ENCODE measurements at regions not wholly inside any gene's neighbourhood (a gene's known extent, or its start where the extent isn't known, plus 50 kb on each side); places are given as distances from the start of the nearest gene placed in this dataset.

DNA sequence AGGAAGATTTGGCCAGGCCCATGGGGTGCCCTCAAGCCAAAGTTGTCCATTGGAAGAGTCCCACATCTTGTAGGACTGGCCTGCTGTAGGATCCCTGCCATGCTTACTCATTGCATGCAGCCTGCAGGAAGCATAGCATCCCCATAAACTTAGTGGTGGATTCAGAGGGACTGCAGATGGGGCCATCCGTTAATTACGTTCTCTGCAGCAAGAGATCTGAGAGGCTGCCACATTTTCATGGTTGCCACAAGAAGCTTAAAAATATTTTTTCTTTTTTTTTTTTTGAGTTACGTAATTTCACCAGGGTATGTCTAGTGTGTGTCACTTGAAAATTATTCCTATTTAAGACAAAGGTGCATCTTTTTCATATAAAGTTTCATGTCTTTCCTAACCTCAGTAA, 329.7 kb upstream of the USP24 start:
- H3K4me3 Mint-ChIP-seq = no peak overlapping the region

DNA sequence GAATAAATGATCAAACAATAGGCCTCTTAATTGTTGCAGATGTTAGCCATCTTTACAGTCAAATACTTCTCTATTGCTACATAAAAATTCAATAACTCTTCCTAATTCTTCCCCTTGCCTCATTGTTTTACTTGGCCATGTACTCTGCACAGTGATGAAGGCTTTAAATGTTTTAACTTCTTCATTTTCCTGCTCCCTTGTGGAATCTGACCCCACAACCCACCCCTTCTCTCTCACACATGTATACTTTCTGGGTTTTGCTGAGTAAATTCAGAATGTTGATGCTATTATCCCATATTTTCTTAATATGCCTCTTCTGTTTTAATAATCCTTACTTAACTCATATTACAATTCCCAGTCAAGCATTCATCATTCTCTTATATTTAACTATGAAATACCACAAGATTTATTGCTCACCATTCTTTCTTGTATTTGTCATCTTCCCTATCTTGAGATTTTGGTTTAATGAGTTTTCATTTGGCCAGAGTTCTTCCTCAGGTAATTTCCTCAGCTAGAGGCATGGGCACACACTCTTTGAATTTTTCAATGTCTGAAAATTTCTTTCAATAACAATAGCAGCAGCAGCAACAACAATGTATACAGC, 327.8 kb upstream of the USP24 start:
- Mint-ChIP-seq H3K9me3 (no peaks in the 10 kb centered on the region), H3K4me3 (no peak overlapping the region), H3K27ac (no peak overlapping the region), H3K4me1 (no peaks in the 10 kb centered on the region), H3K27me3 (peaks cover 12% of the 10 kb centered on the region)
- DNase-seq (no peak), ATAC-seq (no peak)

More for the DNA sequence above, 329.7 kb upstream of the USP24 start:
- Mint-ChIP-seq H3K4me1 (no peaks in the 10 kb centered on the region), H3K27me3 (peaks cover 12% of the 10 kb centered on the region), H3K27ac (no peak overlapping the region), H3K9me3 (no peaks in the 10 kb centered on the region)
- ATAC-seq = no peak
- DNase-seq = no peak

DNA sequence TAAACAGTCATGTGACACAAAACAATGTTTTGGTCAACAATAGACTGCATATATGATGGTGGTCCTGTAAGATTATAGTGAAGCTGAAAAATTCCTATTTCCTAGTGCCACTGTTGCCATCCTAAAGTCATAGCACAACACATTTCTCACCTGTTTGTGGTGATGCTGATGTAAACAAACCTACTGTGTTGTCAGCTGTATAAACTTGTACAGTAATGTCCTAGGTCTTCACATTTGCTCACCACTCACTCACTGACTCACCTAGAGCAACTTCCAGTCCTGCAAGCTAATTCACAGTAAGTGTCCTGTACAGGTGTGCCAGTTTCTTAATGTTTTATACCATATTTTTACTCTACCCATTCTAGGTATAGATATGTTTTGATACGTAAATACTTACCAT, 326.1 kb upstream of the USP24 start:
- peaks cover 4% of the 10 kb centered on the region for H3K27me3 Mint-ChIP-seq
- H3K9me3 Mint-ChIP-seq = no peaks in the 10 kb centered on the region
- ATAC-seq = no peak
- H3K27ac Mint-ChIP-seq = no peak overlapping the region
- no peaks in the 10 kb centered on the region for H3K4me1 Mint-ChIP-seq
- DNase-seq = no peak
- H3K4me3 Mint-ChIP-seq = no peak overlapping the region

DNA sequence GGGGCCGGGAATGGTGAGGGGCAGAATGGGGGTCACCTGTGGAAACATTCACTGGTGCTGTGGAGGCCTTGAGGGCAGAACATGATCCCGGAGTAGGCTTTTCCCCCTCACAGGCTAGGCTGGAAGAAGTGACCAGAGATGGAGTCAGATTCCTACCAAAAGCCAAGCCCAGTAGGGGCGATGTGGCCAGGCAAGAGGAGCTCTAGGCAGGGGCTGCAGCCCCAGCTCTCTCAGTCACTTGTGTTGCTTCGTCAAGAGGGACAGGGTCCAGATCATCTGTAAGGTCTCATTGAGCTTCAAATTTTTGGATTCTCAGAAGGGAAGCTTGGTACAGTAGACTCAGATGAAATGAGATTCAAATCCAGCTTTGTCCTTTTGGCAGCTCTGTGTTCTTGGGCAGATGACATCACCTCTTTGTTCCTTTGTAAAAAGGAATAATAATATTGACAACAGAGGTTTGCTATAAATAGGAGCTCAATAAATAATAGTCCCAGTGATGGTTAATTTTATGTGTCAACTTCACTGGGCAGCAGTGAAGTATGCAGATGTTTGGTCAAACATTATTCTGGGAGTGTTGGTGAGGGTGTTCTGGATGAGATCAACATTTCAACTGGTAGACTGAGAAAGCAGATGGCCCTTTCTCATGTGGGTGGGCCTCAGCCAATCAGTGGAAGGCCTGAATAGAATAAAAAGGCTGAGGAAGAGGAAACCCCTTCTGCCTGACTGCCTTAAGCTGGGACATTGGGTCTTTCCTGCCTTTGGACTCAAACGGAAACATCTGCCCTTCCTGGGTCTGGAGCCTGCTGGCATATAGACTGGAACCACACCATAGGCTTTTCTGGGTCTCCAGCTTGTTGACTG, 324.7 kb upstream of the USP24 start:
- Mint-ChIP-seq H3K27ac (peak overlapping the region in 1 of 2 donors; percentile 5), H3K4me1 (no peaks in the 10 kb centered on the region), H3K27me3 (no peaks in the 10 kb centered on the region), H3K4me3 (no peak overlapping the region), H3K9me3 (no peaks in the 10 kb centered on the region)
- ATAC-seq = no peak
- DNase-seq = no peak

DNA sequence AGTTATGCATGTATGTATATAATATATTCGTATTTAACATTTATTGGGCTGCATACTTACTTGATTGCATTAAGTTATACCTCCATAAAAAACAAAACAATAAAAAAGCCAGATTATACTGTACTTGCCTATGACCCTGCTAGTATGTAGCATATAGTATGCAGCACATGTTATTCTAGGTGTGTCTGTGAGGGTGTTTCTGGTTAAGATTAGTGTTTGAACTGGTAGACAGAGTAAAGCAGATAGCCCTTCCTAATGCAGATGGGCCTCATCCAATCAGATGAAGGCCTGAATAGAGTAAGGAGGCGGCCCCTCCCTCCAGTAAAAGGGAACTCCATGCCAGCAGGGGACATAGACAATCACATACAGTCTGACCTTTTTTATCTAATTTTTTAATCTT, 323.3 kb upstream of the USP24 start:
- H3K4me3 Mint-ChIP-seq = no peak overlapping the region
- H3K27me3 Mint-ChIP-seq = no peaks in the 10 kb centered on the region
- DNase-seq = no peak
- no peak for ATAC-seq
- H3K4me1 Mint-ChIP-seq = no peaks in the 10 kb centered on the region
- H3K27ac Mint-ChIP-seq = no peak overlapping the region
- H3K9me3 Mint-ChIP-seq = no peaks in the 10 kb centered on the region

DNA sequence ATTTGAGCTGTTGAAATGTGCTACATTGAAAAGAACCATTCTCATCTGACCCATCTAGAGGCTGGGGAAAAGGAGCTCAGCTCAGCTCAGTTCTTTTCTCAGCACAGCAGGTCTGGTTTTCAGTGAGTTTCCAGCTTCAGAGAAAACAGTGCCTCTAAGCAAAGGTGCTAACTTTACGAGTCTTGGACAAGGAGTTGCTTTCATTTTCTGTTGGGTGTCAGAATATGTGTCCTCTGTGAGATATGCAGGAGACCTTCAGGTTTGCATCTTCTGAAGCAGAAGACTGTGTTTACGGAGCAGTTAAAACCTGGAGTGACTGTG, 321.3 kb upstream of the USP24 start:
- DNase-seq (no peak), ATAC-seq (no peak)
- Mint-ChIP-seq H3K4me1 (no peaks in the 10 kb centered on the region), H3K27ac (no peak overlapping the region), H3K27me3 (no peaks in the 10 kb centered on the region), H3K4me3 (no peak overlapping the region), H3K9me3 (no peaks in the 10 kb centered on the region)

DNA sequence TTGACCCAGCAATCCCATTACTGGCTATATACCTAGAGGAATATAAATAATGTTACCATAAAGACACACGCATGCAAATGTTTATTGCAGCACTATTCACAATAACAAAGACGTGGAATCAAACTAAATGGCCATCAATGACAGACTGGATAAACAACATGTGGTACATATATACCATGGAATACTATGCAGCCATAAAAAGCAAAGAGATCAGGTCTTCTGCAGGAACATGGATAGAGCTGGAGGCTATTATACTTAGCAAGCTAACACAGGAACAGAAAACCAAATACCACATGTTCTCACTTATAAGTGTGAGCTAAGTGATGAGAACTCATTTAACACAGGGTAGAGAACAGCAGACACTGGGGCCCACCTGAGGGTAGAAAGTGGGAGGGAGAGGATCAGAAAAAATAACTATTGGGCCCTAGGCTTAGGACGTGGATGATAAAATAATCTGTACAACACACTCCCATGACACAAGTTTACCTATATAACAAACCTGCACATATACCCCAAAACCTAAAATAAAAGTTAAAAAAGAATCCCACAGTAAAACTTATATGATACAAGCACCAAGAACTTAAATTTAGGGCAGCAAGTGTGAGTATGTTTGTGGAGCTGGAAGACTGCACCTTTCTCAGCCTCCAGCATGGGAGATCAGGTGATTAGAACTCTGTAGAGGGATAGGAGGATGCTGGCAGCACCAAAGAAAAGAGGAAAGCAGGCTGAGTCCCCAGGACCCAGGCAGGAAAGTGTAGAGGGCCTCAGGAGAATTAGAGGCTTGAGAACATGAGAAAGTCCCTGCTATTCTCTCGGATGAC, 320.8 kb upstream of the USP24 start:
- no peak overlapping the region for H3K27ac Mint-ChIP-seq
- no peaks in the 10 kb centered on the region for H3K9me3 Mint-ChIP-seq
- H3K27me3 Mint-ChIP-seq = no peaks in the 10 kb centered on the region
- no peak overlapping the region for H3K4me3 Mint-ChIP-seq
- no peaks in the 10 kb centered on the region for H3K4me1 Mint-ChIP-seq
- ATAC-seq = no peak
- no peak for DNase-seq

DNA sequence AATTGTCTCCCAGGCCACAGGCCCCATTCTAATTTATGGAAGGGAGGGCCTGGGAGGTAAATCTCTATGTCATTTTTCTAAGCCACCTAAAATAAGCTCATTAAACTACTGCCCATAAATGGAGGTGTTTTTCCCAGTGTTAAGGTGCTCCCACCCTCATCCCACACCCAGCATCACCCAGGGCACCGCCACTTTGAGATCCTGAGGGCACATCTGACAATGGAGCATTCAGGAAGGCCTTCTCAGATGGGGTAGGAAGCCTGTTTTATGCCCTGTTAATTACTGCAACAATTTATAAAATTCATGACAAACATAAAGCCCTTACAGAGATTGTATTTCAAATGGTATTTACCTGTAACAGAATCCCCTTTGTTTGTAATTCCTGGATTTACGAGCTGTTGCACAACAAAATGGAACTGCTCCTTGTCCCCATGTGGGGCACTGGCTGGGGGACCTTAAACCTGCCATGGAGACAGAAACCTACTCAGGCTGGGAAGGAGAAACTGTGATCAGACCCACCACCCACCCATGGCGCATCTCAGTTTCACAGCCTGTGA, 319.5 kb upstream of the USP24 start:
- ATAC-seq = no peak

DNA sequence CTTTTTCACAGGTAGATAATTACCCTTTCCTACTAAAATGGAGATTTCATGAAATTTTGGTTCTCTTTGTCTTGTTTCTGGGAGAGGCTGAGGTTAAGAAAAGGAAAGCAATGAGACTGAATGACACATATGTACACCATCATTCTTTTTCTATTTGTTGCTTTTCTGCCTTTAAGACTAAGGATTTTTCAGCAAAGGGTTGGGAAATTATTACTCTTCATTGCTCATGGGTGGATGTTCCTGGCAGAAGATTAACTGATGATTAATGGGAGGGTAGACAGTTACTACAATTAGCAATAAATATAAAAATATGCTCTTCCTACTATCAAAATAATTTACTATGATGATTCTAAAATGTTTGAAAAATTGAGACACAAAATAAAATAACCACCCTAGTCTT, 316.5 kb upstream of the USP24 start:
- Mint-ChIP-seq H3K27me3 (no peaks in the 10 kb centered on the region), H3K27ac (no peak overlapping the region), H3K9me3 (no peaks in the 10 kb centered on the region), H3K4me3 (no peak overlapping the region), H3K4me1 (no peaks in the 10 kb centered on the region)
- no peak for DNase-seq
- ATAC-seq = no peak

More for the DNA sequence above, 319.5 kb upstream of the USP24 start:
- Mint-ChIP-seq H3K9me3 (no peaks in the 10 kb centered on the region), H3K27ac (no peak overlapping the region), H3K4me3 (no peak overlapping the region), H3K4me1 (no peaks in the 10 kb centered on the region), H3K27me3 (no peaks in the 10 kb centered on the region)
- no peak for DNase-seq

DNA sequence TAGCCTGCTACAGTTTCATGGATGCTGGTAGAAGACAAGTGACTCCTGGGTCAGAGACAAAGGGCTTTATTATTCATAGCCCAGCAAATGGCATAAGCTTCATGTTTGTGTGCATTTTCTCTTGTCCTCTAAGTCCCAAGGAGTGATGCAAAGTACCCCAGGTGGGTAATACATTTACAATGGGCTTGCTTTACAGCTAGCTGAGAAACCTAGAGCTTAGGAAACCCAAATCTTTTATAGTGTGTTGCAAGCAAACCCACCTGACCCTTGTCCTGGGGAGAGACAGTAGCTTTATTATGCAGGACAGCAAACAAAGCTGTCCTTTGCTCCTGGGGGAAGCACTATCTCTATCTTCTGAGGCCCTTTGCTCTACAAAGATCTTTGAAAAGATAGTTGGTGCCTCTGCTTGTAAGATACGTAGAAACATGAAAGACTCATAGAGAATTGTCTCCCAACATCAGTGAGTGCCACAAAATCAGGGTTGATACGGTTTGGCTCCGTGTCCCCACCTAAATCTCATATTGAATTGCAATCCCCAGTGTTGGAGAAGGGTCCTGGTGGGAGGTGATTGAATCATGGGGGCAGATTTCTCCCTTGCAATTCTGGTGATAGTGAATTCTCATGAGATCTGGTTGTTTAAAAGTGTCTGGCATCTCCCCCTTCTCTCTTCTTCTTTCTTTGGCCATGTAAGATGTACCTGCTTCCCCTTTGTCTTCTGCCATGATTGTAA, 315.8 kb upstream of the USP24 start:
- no peaks in the 10 kb centered on the region for H3K9me3 Mint-ChIP-seq
- no peak overlapping the region for H3K27ac Mint-ChIP-seq
- H3K27me3 Mint-ChIP-seq = peaks cover 4% of the 10 kb centered on the region
- H3K4me3 Mint-ChIP-seq = no peak overlapping the region
- ATAC-seq = no peak
- DNase-seq = no peak
- H3K4me1 Mint-ChIP-seq = no peaks in the 10 kb centered on the region

DNA sequence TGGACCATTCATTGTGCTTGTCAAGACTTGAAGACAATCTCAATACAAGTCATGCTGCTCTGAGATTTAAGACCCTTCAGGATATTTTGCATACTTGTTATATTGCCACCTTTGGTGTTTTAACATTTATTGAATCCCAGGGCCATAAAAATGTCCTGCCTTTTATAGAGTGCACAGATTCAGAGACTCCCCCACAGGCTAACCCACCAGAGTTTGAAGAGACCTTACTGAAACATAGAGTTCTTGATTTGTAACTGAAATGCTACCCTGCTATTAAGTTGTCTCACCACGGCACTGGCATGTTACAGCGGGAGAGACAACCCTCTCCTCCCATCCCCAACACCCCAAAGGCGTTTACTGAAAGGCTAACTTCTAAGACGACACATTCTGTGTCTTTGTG, 313.9 kb upstream of the USP24 start:
- no peak for ATAC-seq
- H3K9me3 Mint-ChIP-seq = no peaks in the 10 kb centered on the region
- no peaks in the 10 kb centered on the region for H3K4me1 Mint-ChIP-seq
- no peak for DNase-seq
- H3K27me3 Mint-ChIP-seq = peaks cover 8% of the 10 kb centered on the region
- H3K27ac Mint-ChIP-seq = no peak overlapping the region
- H3K4me3 Mint-ChIP-seq = no peak overlapping the region

DNA sequence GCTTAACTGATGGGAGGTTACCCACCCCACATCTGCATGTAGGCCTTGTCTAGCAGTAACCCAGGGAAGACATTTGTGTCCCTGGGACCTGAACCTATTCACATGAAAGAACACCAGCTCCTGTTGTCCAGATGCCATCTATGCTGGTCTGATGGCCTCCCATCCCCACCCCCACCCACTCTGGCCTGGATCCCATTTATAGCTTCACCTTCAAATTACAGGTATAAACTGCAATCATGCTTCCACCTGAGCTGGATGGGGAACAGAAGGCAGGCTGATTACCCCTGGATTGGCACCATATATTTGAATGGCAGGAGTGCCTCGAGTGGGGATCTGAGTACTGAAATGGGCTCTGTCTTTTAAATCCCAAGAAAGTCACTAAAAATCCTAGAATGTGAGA, 312.7 kb upstream of the USP24 start:
- Mint-ChIP-seq H3K4me1 (no peaks in the 10 kb centered on the region), H3K27me3 (peaks cover 8% of the 10 kb centered on the region), H3K9me3 (no peaks in the 10 kb centered on the region), H3K4me3 (no peak overlapping the region), H3K27ac (no peak overlapping the region)
- DNase-seq (no peak), ATAC-seq (no peak)

DNA sequence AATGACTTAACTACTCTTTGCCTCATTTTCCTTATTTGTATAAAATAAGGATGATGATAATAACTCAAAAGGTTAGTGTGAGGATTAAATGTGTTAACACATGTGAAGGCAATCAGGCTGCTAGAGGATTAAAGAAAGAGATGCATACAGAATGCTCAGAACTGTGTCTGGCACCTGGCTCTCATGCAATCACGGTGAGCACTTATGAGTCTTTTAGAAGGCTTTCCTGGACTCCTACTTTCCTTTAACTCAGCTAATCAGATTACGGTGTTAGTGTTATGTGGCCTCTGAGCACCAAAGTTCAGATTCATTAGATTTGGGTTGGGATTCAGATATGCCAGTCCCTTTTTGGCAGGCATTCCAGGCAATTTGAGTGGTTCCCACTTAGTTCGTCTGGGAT, 311.6 kb upstream of the USP24 start:
- H3K27me3 Mint-ChIP-seq = peaks cover 8% of the 10 kb centered on the region

DNA sequence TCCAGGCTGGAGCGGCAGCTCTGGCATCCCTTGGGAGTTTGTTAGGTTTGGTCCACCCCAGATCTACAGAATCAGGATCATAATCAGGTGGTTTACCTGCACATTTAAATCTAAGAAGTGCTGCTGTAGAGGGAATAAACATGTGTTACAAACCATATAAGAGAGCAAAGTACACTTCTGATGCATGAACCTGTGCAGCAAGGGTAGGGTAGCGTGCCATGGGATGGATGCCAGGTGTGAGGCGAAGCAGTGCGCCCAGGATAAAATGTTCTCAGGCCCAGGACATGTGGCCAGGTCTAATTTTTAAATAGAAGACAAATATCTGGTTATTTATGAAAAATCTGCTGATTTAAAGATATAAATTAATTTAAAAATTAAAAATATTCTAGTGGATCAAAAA, 308.8 kb upstream of the USP24 start:
- Mint-ChIP-seq H3K4me1 (no peaks in the 10 kb centered on the region), H3K9me3 (no peaks in the 10 kb centered on the region), H3K27ac (no peak overlapping the region), H3K4me3 (no peak overlapping the region), H3K27me3 (peaks cover 8% of the 10 kb centered on the region)
- DNase-seq (no peak), ATAC-seq (no peak)

More for the DNA sequence above, 311.6 kb upstream of the USP24 start:
- DNase-seq (no peak), ATAC-seq (no peak)
- Mint-ChIP-seq H3K9me3 (no peaks in the 10 kb centered on the region), H3K4me3 (no peak overlapping the region), H3K27ac (no peak overlapping the region), H3K4me1 (no peaks in the 10 kb centered on the region)

DNA sequence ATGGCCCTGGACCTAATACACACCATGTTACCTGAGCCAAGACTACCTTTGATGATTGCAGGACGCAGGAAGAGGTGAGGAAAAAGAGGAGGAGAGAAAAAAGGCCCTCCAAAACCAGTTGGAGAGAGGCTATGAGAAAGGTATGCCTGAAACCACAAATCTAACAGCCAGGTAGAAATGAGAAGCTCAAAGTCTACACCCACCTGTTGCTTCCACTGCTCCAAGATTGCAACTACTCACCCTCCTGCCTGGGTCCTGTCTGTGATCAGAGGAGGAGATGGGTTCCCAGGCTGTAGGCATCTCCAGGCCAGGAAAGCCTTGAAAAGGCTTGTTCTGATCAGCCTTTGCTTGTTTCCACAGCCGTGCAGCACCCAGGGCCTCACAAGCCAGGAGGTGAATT, 307.8 kb upstream of the USP24 start:
- H3K4me1 Mint-ChIP-seq = no peaks in the 10 kb centered on the region
- DNase-seq = no peak
- ATAC-seq = no peak
- H3K4me3 Mint-ChIP-seq = no peak overlapping the region
- peaks cover 17% of the 10 kb centered on the region for H3K27me3 Mint-ChIP-seq
- no peaks in the 10 kb centered on the region for H3K9me3 Mint-ChIP-seq
- H3K27ac Mint-ChIP-seq = no peak overlapping the region
